COR-L47 (cell line): ENCODE measurements at regions not wholly inside any gene's neighbourhood (a gene's known extent, or its start where the extent isn't known, plus 50 kb on each side); places are given as distances from the start of the nearest gene placed in this dataset.
A peak's percentile ranks its signal among the peaks of the same experiment; 100 is the strongest.

Source experiments
- DNase-seq: peaks from one replicate; lab custom pipeline; 2025; lab: John Stamatoyannopoulos, UW

- no peak for DNase-seq
Observed at GRCh38 chr1:72936942-72937341, 654.6 kb upstream of the NEGR1 start.

- DNase-seq, result no peak
Observed at GRCh38 chr1:72936151-72936740, 653.9 kb upstream of the NEGR1 start.

- no peak for DNase-seq
Observed at GRCh38 chr1:72932025-72932424, 649.7 kb upstream of the NEGR1 start.

- DNase-seq, result no peak
Observed at GRCh38 chr1:72930528-72930927, 648.2 kb upstream of the NEGR1 start.

- DNase-seq, result no peak
Observed at GRCh38 chr1:72918940-72919339, 636.6 kb upstream of the NEGR1 start.

GRCh38 chr1:72917920-72918319, 635.6 kb upstream of the NEGR1 start:
- no peak for DNase-seq

GRCh38 chr1:72915581-72915980, 633.2 kb upstream of the NEGR1 start:
- DNase-seq, result peak; percentile 26

GRCh38 chr1:72911656-72912055, 629.3 kb upstream of the NEGR1 start:
- DNase-seq, result no peak

- no peak for DNase-seq
Observed at GRCh38 chr1:72896256-72896655, 613.9 kb upstream of the NEGR1 start.

- no peak for DNase-seq
Observed at GRCh38 chr1:72892461-72892860, 610.1 kb upstream of the NEGR1 start.

- no peak for DNase-seq
Observed at GRCh38 chr1:72891976-72892375, 609.6 kb upstream of the NEGR1 start.

GRCh38 chr1:72885841-72886240, 603.5 kb upstream of the NEGR1 start:
- peak; percentile 8 for DNase-seq

- DNase-seq, result no peak
Observed at GRCh38 chr1:72885017-72885416, 602.7 kb upstream of the NEGR1 start.

- DNase-seq, result no peak
Observed at GRCh38 chr1:72869873-72870272, 587.5 kb upstream of the NEGR1 start.

GRCh38 chr1:72869441-72869840, 587.1 kb upstream of the NEGR1 start:
- no peak for DNase-seq

- DNase-seq, result no peak
Observed at GRCh38 chr1:72851597-72851996, 569.3 kb upstream of the NEGR1 start.

- no peak for DNase-seq
Observed at GRCh38 chr1:72848997-72849396, 566.7 kb upstream of the NEGR1 start.

- no peak for DNase-seq
Observed at GRCh38 chr1:72847651-72848050, 565.3 kb upstream of the NEGR1 start.

- no peak for DNase-seq
Observed at GRCh38 chr1:72846476-72847278, 564.3 kb upstream of the NEGR1 start.

GRCh38 chr1:72845981-72846380, 563.6 kb upstream of the NEGR1 start:
- no peak for DNase-seq

- peak; percentile 4 for DNase-seq
Observed at GRCh38 chr1:72845381-72845780, 563.0 kb upstream of the NEGR1 start.

GRCh38 chr1:72837781-72838180, 555.4 kb upstream of the NEGR1 start:
- DNase-seq, result no peak

- peak; percentile 22 for DNase-seq
Observed at GRCh38 chr1:72830606-72831390, 548.5 kb upstream of the NEGR1 start.
